Sigmoid colon (tissue), 4 donors: ENCODE measurements at regions not wholly inside any gene's neighbourhood (a gene's known extent, or its start where the extent isn't known, plus 50 kb on each side); places are given as distances from the start of the nearest gene placed in this dataset.

Experiments
- CTCF ChIP-seq, 4 experiments: fragments of 450-650 bp in 3 of 4; fragments of 200-600 bp in 1 of 4; IDR thresholded peaks; one replicate each; pipeline ENCODE4 v1.5.1; 2016 to 2019; ENCODE audit warnings: antibody characterized with exemption in 4 of 4, mild to moderate bottlenecking in 3 of 4, moderate library complexity in 2 of 4
- POLR2AphosphoS5 ChIP-seq, 4 donors: sonication (generic); formaldehyde crosslinking; IDR thresholded peaks; one replicate each; pipeline ENCODE4 v1.6.1; 2017; ENCODE audit warnings: antibody characterized with exemption in 4 of 4

- no peak for TF ChIP-seq CTCF (IDR thresholded peaks at IDR 0.05)
- no peak for TF ChIP-seq POLR2AphosphoS5 (IDR thresholded peaks at IDR 0.05)
Observed at GRCh38 chr2:176507786-176508185, 238.5 kb downstream of the MTX2 start.
